Ovary (tissue), 3 donors: ENCODE measurements at regions not wholly inside any gene's neighbourhood (a gene's known extent, or its start where the extent isn't known, plus 50 kb on each side); places are given as distances from the start of the nearest gene placed in this dataset.

Experiments
- CTCF ChIP-seq, 3 donors: fragments of 450-650 bp in 2 of 3; fragments of 200-600 bp in 1 of 3; IDR thresholded peaks; one replicate each; pipeline versions ENCODE4 v1.5.1 to v1.8.0; 2016 to 2022; ENCODE audit warnings: antibody characterized with exemption in 3 of 3, mild to moderate bottlenecking in 1 of 3
- EP300 ChIP-seq: sonication (generic); formaldehyde crosslinking; IDR thresholded peaks from one replicate; pipeline ENCODE4 v1.6.1; 2017; ENCODE audit warnings: antibody characterized with exemption
- POLR2A ChIP-seq: fragments of 450-650 bp; IDR thresholded peaks from one replicate; pipeline ENCODE4 v1.6.1; 2017; ENCODE audit warnings: antibody characterized with exemption, mild to moderate bottlenecking, moderate library complexity
- donor health status: DM: no; HTN: no; CAD: no.

- TF ChIP-seq CTCF (IDR thresholded peaks at IDR 0.05) (no peak), EP300 (no peak), POLR2A (no peak)
Observed at GRCh38 chr21:19731251-19731650, 1267.0 kb upstream of the NCAM2 start.
